Esophagus squamous epithelium (tissue), 5 donors: ENCODE measurements at regions not wholly inside any gene's neighbourhood (a gene's known extent, or its start where the extent isn't known, plus 50 kb on each side); places are given as distances from the start of the nearest gene placed in this dataset.

Experiments
- DNase-seq: peaks from one replicate; lab custom pipeline; 2025; lab: John Stamatoyannopoulos, UW
- H3K27ac ChIP-seq, 4 donors: fragments of 200-600 bp; sonication (generic); one replicate each; pipeline ENCODE4 v1.5.1; 2016 to 2019; ENCODE audit warnings: mild to moderate bottlenecking in 1 of 4
- H3K27me3 ChIP-seq, 4 donors: fragments of 200-600 bp; sonication (generic); 1 replicate in 3 of 4; 2 replicates in 1 of 4; pipeline versions ENCODE4 v1.5.1 to v1.6.0; 2017 to 2021; ENCODE audit warnings: antibody characterized with exemption in 1 of 4
- H3K36me3 ChIP-seq, 3 donors: fragments of 200-600 bp; sonication (generic); one replicate each; pipeline ENCODE4 v1.5.1; 2016 to 2019
- H3K4me1 ChIP-seq, 3 donors: fragments of 200-600 bp; sonication (generic); one replicate each; pipeline ENCODE4 v1.5.1; 2017 to 2019
- H3K4me3 ChIP-seq, 4 donors: fragments of 200-600 bp; sonication (generic); 1 replicate in 3 of 4; 2 replicates in 1 of 4; pipeline ENCODE4 v1.5.1; 2016 to 2019; ENCODE audit warnings: mild to moderate bottlenecking in 2 of 4, moderate library complexity in 1 of 4
- H3K9me3 ChIP-seq, 3 donors: fragments of 200-600 bp; sonication (generic); one replicate each; pipeline ENCODE4 v1.5.1; 2016 to 2019
- CTCF ChIP-seq, 6 experiments: fragments of 450-650 bp in 4 of 6; fragments of 200-600 bp in 2 of 6; sonication (generic) in 2 of 6; IDR thresholded peaks; one replicate each; pipeline ENCODE4 v1.5.1; 2016 to 2019; ENCODE audit warnings: antibody characterized with exemption in 6 of 6, mild to moderate bottlenecking in 4 of 6, moderate library complexity in 4 of 6
- POLR2A ChIP-seq, 4 donors: fragments of 450-650 bp; IDR thresholded peaks; one replicate each; pipeline ENCODE4 v1.6.1; 2017; ENCODE audit warnings: antibody characterized with exemption in 4 of 4, mild to moderate bottlenecking in 4 of 4, moderate library complexity in 3 of 4
- WGBS, 2 donors: methylation state at CpG; one replicate each; pipeline ENCODE4 v1.1.5; 2018; 5-methylcytosine and 5-hydroxymethylcytosine counted together
- intact Hi-C: fragments of 100-400 bp; cut with DNase I; formaldehyde crosslinking; loops from one replicate; pipeline ENCODE4 v1.15.0; 2022
- donor health status: DM: yes; HTN: yes; CAD: no.

- H3K36me3 ChIP-seq: no peaks in the 10 kb centered on the region
- H3K27me3 ChIP-seq: no peaks in the 10 kb centered on the region
- DNase-seq: no peak
- no peak overlapping the region for H3K27ac ChIP-seq
- intact Hi-C loops: no loop called here
- no peaks in the 10 kb centered on the region for H3K9me3 ChIP-seq
- 52 to 81% methylated on average over 4 to 5 of the region's 5 CpGs for WGBS, 2 donors
- TF ChIP-seq CTCF (IDR thresholded peaks at IDR 0.05): no peak
- no peak for TF ChIP-seq POLR2A (IDR thresholded peaks at IDR 0.05)
- no peaks in the 10 kb centered on the region for H3K4me1 ChIP-seq
- H3K4me3 ChIP-seq: no peak overlapping the region
Observed at GRCh38 chr18:42480441-42480840, 525.4 kb downstream of the PIK3C3 start.

- no peaks in the 10 kb centered on the region for H3K36me3 ChIP-seq
- DNase-seq: no peak
- no peak overlapping the region for H3K27ac ChIP-seq
- TF ChIP-seq CTCF (IDR thresholded peaks at IDR 0.05) (no peak), POLR2A (IDR thresholded peaks at IDR 0.05) (no peak)
- no peaks in the 10 kb centered on the region for H3K4me1 ChIP-seq
- H3K9me3 ChIP-seq: no peaks in the 10 kb centered on the region
- intact Hi-C loops: no loop called here
- no peak overlapping the region for H3K4me3 ChIP-seq
- H3K27me3 ChIP-seq: no peaks in the 10 kb centered on the region
Observed at GRCh38 chr18:42484648-42485047, 529.6 kb downstream of the PIK3C3 start.

GRCh38 chr18:42486271-42486670, 531.2 kb downstream of the PIK3C3 start:
- Histone ChIP-seq H3K4me3 (no peak overlapping the region), H3K27me3 (no peaks in the 10 kb centered on the region), H3K9me3 (no peaks in the 10 kb centered on the region), H3K27ac (no peak overlapping the region), H3K36me3 (no peaks in the 10 kb centered on the region), H3K4me1 (no peaks in the 10 kb centered on the region)
- intact Hi-C loops: no loop called here
- WGBS, 2 donors: 30 to 38% methylated on average over 2 of the region's 2 CpGs
- no peak for DNase-seq
- TF ChIP-seq POLR2A (IDR thresholded peaks at IDR 0.05): no peak
- no peak for TF ChIP-seq CTCF (IDR thresholded peaks at IDR 0.05)

GRCh38 chr18:42508683-42509296, 553.8 kb downstream of the PIK3C3 start:
- intact Hi-C loops: no loop called here
- DNase-seq: no peak
- no peaks in the 10 kb centered on the region for H3K4me1 ChIP-seq
- no peaks in the 10 kb centered on the region for H3K27me3 ChIP-seq
- no peak for TF ChIP-seq POLR2A (IDR thresholded peaks at IDR 0.05)
- 55 to 67% methylated on average over 3 of the region's 3 CpGs for WGBS, 2 donors
- no peaks in the 10 kb centered on the region for H3K9me3 ChIP-seq
- no peaks in the 10 kb centered on the region for H3K36me3 ChIP-seq
- no peak overlapping the region for H3K4me3 ChIP-seq
- H3K27ac ChIP-seq: no peak overlapping the region

- intact Hi-C loops: no loop called here
- Histone ChIP-seq H3K36me3 (no peaks in the 10 kb centered on the region), H3K27ac (no peak overlapping the region), H3K9me3 (no peaks in the 10 kb centered on the region), H3K4me1 (no peaks in the 10 kb centered on the region), H3K27me3 (no peaks in the 10 kb centered on the region), H3K4me3 (no peak overlapping the region)
- TF ChIP-seq POLR2A (IDR thresholded peaks at IDR 0.05) (no peak), CTCF (IDR thresholded peaks at IDR 0.05) (no peak)
- WGBS, 2 donors: 62 to 68% methylated on average over 1 of the region's 1 CpG
- no peak for DNase-seq
Observed at GRCh38 chr18:42509750-42510415, 554.8 kb downstream of the PIK3C3 start.
